Suppressor macrophage treated with lipopolysaccharide for 1 hour (primary cell): ENCODE measurements at regions not wholly inside any gene's neighbourhood (a gene's known extent, or its start where the extent isn't known, plus 50 kb on each side); places are given as distances from the start of the nearest gene placed in this dataset.

ENCODE experiments used
- DNase-seq, 3 donors: peaks; one replicate each; pipeline ENCODE4 v3.0.0-alpha.2; 2020 to 2022

DNA sequence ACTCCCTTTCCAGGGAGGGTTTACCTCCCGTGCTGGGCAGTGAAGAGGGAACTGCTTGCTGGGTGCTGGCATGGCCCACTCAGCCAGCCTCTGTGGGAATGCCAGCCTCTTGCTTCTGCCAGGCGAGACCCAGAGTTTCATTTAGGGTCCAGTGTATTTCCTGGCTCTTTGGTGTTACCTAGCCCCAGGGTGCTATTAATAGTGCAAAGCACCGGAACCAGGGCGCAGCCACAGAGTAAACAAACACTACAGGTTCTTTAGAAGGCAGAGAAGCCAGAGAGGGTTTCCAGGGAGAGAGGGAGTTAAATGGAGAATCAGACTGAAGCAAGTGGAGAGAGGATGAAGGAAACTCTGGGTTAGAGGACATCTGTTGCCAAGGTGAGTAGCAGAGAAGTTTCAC, 74.9 kb upstream of the SPATA13 start:
- no peak for DNase-seq

DNA sequence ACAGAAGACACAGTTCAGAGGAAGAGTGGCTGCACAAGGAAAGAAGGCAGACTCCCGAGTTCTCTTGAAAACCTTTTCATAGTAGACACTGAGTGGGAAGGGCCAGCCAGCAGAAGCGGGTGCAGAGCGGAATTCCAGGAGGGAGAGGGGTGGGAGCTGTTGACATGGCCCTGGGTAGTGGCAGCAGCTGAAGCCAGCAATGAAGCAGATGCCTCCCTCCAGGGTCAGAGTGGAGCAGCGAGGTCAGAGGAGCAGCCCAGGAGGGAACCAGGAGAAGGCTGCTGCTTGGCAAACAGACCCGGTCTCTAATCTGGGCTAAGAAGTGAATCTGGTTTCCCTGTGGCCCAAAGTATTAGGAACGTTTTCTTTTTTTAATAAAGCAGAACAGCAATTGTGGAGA, 73.9 kb upstream of the SPATA13 start:
- DNase-seq = no peak

DNA sequence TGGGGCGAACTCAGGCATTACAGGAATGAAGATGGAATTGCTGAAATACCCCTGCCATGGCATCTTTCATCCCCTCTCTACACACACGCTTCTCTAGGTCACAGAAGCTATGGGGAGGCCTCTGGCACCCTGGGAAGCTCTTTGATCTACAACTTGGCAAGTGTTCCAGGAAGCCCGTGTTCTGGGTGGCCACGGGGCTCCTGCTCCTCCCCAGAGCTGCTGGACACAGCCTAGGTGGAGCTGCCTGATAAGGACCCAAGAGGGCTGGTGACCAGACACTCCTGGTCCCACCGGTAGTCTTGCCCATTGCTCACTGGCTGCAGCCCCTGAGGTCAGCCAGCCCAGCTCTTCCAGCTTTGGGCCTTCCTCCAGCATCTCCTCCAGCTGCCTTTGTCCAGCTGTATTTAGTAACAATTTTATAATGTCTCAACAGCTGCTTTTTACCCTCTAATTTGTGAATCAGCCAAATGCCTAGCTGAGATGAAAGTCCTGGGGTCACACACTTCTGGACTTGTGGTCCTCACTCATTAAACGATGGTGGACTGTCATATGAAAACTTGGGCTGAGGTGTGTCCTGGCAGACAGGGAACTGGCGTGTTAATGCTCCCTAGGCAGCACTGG, 72.8 kb upstream of the SPATA13 start:
- no peak for DNase-seq

DNA sequence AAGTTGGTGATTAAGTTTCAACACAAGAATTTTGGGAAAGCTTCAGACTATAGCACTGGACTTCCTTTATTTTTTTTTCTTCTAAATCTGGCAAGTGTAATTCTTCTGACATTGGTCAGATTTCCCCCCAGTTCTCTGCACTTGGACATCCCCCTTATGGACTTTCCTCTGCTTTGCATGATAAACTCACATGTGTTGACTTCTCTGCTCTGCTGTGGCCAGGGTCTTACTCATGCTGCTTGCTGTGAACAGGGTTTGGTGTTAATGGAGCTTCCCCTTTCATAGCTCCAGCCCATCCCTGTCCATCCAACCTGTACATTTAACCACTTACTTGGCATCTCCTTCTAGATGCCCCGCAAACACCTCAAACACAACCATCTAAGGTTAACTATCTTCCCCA, 70.5 kb upstream of the SPATA13 start:
- peak; percentile 52 to 73 (median 58) for DNase-seq

DNA sequence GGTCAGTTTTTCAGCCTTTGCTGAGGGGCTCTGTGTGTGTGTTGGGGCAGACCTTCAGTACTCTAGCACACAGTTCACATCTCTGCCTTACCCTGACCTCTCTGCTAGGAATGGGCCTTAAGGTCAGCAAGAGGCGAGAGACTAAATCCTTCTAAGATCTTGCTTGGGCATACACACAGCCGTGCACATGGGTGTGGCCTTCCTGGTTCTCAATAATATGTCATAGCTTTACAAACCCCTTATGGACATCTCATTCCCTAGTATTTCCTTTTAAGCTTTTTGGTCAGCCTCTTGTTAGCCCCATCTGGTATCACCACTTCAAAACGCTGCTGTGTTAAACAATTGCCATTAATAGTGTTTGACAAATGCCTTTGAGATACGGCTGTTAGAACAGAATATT, 69.4 kb upstream of the SPATA13 start:
- DNase-seq = no peak

DNA sequence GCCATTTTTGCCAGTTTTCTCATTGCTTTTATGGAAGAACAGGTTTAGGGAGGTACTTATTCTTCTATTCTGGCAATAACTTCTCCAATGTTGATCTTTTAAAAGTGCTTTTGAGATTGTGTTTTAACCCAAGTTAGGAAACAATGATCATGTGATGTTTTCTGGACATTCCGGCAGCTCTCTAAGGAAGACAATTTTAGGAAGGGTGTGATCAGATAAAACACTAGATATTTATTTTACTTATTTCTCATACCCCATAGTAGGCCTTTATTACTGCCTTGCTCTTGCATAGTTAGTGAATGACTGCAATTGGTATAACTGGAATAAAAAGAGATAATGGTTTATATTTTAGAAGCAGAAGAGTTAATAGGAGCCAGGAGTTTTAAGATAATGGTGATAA, 68.4 kb upstream of the SPATA13 start:
- peak in 2 of 3 donors; percentile 5 to 13 for DNase-seq

DNA sequence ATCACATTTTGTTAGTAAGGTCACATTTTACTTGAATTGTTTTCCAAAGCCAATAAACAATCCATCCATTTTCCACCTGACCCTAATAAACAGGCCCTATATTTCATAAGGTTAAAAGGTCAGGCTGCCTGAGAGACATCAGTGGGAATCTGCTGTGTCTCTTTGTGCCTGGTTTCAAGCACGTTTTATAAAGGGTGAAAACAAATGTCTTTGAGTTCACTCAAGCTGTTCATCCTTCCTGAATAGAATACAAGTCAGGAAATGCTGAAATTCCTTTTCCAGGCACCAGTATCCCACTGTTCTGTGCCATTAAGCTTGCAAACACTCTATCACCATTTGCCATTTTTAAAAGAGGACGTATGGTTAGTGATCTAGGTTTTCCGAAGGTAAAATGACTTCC, 67.5 kb upstream of the SPATA13 start:
- no peak for DNase-seq

DNA sequence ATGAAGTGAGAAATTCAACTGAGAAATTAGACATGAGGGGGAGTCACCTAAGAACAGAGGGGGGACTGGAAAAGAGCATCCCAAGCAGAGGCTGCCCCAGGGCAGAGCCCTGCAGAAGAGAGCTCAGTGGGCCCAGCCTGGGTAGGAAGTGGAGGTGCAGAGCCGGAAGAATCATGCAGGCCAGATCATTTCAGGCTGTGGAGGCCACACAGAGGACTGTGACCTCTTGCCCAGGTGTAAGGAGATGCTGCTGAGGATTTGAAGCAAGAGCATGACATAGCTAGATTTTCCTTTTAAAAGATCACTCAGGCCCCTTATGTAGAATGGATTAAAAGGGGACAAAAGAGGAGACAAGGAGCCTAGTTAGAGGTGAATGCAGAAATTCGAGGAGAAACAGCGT, 63.9 kb upstream of the SPATA13 start:
- DNase-seq = no peak

DNA sequence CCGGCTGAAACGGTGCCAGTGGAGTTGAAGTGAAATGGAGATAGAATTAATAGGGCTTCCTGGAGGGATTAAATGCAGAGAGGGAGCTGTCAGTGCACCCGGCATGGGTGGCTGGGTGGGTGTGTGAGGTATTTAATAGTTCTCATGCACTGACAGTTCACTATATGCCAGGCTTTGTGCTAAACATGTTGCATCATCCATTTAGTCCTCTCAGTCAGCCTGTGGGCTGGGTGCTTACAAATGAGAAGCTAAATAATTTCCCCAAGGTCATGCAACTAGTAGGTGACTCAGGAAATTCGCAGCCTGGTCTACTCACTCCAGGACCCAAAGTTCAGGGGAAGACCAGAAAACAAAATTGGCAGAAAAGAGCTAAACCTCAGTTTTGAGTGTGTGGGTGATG, 63.5 kb upstream of the SPATA13 start:
- DNase-seq = peak; percentile 59 to 84 (median 78)

DNA sequence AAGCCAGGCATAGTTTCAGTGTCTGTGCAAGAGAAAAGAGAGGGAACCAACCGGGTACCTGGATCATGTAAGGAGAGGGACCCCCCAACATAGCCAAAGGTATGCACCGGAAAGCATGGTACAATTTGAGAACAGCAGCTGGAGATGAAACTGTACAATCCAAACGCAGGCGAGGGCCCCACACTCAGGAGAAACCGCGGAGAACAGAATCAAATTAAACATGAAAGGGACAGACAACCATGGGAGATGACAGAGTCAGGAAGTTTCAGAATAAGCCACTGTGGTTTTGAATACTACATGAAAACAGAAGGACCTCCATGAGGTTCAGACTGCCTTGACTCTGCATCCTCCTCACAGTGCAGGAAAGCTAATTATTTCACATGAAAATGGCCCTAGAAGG, 62.9 kb upstream of the SPATA13 start:
- DNase-seq = no peak

DNA sequence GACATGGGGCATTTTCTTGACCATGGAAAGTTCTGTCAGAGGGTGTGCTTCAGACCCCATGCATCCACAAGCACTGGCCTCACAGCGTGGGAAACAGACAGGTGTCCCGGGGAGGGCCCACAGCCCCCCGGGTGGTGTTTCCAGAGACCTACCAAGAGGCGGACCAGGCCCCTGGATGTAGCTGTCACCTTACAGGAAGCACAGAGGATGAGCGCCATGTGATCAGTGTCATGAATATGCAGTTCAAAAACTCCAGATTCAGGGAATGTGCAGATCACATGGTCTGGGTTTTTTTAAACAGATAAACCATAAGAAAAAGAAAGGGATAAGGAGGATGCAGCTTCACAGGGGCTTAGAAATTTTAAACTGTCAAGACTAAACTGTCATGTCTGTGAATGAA, 61.0 kb upstream of the SPATA13 start:
- DNase-seq = no peak

DNA sequence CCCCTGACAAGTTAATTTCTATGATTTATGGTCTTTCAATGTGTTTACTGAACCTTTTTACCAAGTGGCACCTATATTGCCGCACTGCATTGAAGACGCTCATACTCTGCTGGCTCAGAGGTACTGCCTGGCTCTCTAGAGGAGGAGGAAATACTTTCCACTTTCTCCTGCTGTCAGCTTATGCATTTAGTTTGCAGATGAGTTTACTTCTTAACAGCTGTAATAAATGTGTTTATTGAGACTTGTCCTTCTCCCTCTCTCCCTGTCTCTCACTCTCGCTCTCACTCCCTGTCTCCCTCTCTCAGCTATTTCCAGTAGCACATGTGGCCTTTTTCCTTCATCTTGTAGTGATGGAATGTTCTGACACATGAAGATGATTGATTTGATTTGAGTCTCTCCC, 60.3 kb upstream of the SPATA13 start:
- DNase-seq = no peak

DNA sequence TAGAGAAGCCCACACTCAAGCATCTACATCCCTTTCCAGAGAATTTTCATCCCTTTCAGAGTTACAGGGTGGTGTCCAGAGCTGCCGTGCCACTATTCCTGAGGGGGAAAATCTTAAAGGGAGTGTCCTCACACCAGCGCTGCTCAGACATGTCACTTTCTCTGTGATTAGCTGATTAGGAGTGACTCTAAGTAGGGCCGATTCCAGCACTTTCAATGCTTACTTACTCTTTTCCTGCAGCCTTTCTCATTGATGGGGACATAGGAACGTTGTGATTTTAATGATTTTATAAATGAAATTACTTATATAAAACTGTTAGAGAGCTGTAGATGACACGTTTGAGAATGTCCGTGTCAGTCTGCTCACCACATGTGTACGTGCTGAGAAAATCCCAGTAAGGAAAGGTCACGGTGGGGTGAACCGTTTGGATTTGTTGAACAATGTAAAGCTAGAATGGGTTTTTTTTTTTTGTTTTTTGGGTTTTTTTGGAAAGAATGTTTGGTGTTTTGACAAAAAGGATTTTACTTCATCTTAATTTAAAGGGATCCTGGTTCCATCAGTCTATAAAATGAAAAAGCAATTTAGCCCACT, 56.6 kb upstream of the SPATA13 start:
- DNase-seq = no peak

DNA sequence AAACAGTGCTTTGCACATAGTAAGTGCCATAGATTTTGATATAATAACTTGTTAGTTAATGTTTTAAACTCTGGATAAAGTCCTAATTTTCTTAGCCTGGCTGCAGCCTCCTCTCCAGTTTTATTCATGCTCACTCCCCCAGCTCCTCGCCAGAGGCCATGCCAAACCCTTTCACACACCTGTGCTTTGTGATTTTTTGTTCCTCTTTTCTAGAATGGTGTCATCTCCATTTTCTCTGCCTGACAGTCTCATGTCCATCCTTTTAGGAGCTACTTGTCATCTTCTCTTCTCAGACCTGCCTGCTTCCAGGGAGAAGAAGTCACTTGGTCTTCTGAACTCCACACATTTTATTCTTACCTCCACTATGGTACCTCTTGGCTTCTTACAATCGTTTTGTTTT, 55.8 kb upstream of the SPATA13 start:
- no peak for DNase-seq

DNA sequence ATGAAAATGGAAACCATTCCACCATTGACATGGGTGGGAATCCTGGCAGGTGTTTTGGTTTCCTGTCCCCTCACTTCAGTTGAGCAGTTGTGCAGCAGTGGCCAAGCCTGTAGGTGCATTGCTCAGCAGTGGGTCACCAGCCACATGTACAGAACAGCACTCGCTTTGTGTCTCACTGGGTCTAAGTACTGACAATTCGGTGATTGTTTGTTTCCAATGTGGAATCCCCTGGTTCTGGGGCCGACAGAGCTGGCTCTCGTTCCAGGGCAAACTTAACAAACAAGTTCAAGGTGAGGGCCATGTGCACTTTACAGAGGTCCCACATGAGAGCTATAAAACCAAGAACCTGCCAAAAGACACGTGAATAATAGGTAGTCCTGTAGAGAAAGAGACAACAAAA, 54.1 kb upstream of the SPATA13 start:
- DNase-seq = no peak

DNA sequence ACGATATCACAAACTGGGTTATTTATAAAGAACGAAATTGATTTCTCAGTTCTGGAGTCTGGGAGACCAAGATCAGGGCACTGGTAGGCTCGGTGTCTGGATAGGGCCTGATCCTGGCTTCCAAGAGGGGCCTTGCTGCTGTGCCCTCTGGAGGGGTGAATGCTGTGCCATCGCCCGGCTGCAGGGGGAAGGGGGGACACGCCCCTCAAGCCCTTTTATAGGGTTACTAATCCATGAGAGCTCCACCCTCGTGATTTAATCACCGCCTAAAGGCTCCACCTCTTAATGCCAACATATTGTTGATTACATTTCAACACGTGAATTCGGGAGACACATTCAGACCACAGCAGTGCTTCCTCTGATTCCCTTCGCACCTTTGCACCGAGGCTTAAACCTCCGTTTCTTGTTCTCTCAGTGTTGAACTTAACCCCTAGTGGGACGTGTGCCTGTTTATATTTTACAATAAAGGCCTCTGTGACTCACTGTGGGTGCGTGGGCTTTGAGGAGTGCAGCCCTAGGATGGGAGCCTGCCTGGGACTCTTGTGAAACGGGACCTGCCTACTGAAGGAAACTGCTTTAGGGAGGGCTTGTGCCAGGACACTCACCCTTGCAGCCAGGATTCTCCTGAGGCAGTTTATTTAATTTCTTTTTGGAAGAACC, 52.4 kb upstream of the SPATA13 start:
- DNase-seq = no peak

DNA sequence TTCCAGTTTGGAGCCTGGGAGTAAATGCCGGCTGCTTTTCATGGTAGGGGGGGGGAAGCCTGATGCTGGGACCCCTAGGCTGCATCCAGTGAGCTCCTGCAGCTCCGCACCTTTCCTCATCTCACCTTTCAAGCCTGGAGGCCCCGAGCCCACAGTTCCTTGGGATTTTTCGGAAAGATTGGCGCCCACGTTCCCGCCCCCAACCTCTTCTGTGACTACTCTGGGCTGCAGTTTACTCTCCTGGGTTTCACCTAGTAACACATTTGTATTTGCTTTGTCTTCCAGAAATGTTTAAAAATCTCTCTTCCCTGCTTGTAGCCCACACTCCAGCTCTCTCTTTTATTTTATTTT, 51.9 kb upstream of the SPATA13 start:
- DNase-seq = no peak

DNA sequence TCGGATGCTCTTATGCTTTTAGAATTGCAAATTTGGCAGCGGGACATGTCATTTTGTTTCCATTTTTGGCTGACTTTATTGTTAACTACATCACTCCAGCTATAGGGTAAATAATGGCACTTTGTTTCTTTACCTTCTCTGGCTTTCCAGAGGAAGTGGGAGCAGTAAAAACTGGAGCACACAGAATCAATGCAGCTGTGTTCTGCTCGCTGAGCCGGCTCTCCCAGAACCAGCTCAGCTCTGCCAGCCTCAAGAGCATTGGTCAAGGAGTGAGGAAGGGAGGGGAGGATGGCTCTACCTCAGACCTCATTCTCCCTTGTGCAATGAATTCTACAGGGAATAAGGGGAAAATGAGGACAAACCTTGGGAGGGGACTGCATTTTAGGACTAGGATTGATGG, 50.5 kb upstream of the SPATA13 start:
- no peak for DNase-seq
